Ishikawa (cell line): ENCODE measurements at regions not wholly inside any gene's neighbourhood (a gene's known extent, or its start where the extent isn't known, plus 50 kb on each side); places are given as distances from the start of the nearest gene placed in this dataset.

Source experiments
- EP300 ChIP-seq: IDR thresholded peaks from 2 replicates; pipeline ENCODE4 v1.6.1; 2012; ENCODE audit warnings: borderline replicate concordance
- RAD21 ChIP-seq: IDR thresholded peaks from 2 replicates; pipeline ENCODE4 v1.6.1; 2012; ENCODE audit warnings: low read depth
- TAF1 ChIP-seq: IDR thresholded peaks from 2 replicates; pipeline ENCODE4 v1.6.1; 2012; ENCODE audit warnings: low read depth, mild to moderate bottlenecking
- TF ChIP-seq, protein P1 (sequence below): IDR thresholded peaks from 2 replicates; pipeline ENCODE4 v1.6.1; 2012

DNA sequence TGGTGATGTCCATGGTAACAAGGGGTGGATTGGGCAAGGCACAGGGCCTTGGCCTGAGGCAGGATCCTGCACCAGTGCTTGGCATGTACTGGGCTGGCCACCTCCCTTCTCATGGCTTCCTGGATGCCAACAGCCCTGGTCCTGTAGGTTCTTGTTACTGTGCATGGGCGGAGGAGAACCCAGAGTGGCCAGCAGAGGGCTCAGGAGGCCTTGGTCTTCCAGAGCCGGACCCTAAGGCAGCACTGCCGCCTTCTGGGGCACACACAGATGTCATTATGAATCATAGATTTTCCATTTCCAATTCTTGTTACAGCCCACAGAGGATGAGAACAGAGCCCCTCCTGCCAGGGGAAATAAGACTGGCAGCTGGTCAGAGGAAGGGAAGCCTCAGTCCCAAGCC lies 122.7 kb downstream of the ZNF267 start:
- peak; percentile 21; the same call in 1 of the 2 replicates for TF ChIP-seq RAD21

DNA sequence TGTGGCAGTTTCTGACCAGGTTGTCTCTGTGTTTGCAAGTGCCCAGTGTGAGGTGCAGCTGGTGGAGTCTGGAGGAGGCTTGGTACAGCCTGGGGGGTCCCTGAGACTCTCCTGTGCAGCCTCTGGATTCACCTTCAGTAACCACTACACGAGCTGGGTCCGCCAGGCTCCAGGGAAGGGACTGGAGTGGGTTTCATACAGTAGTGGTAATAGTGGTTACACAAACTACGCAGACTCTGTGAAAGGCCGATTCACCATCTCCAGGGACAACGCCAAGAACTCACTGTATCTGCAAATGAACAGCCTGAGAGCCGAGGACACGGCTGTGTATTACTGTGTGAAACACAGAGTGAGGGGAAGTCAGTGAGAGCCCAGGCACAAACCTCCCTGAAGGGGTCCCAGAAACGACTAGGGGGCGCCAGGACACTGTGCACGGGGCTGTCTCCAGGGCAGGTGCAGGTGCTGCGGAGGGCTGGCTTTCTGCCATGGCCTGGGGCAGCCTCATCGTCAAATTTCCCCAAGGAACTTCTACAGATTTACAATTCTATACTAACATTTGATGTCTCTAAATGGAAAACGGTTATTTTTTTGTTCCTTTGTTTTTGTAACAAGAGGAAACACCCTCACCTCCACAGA lies 187.0 kb upstream of the TP53TG3D start:
- 0 out of 2 replicates have a peak, but pooled peaks have one; percentile 3 for TF ChIP-seq RAD21

DNA sequence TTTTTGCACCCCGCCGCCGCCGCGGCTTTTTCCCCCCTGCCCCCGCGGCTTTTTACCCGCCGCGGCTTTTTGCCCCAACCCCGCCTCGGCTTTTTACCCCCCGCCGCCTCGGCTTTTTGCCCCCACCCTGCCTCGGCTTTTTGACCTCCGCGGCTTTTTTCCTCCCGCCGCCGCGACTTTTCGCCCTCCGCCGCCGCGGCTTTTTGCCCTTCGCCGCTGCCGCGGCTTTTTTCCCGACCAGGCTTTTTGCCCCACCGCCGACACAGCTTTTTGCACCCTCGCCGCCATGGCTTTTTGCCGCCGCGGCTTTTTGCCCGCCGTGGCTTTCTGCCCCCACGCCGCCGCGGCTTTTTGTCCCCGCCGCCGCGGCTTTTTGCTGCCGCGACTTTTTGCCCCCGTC lies 137.0 kb upstream of the TP53TG3D start:
- TF ChIP-seq TAF1 (no peak), EP300 (no peak)
- TF ChIP-seq, protein P1, sequence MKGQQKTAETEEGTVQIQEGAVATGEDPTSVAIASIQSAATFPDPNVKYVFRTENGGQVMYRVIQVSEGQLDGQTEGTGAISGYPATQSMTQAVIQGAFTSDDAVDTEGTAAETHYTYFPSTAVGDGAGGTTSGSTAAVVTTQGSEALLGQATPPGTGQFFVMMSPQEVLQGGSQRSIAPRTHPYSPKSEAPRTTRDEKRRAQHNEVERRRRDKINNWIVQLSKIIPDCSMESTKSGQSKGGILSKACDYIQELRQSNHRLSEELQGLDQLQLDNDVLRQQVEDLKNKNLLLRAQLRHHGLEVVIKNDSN, result no peak
